HG02938 (cell line): ENCODE measurements at regions not wholly inside any gene's neighbourhood (a gene's known extent, or its start where the extent isn't known, plus 50 kb on each side); places are given as distances from the start of the nearest gene placed in this dataset.

Experiments used
- ATAC-seq: cut with Tn5 transposase; IDR thresholded peaks from one replicate; pipeline ENCODE4 v1.9.1; 2021; ENCODE audit warnings: mild to moderate bottlenecking, moderate library complexity; ENCODE audit not compliant: unreplicated experiment

DNA sequence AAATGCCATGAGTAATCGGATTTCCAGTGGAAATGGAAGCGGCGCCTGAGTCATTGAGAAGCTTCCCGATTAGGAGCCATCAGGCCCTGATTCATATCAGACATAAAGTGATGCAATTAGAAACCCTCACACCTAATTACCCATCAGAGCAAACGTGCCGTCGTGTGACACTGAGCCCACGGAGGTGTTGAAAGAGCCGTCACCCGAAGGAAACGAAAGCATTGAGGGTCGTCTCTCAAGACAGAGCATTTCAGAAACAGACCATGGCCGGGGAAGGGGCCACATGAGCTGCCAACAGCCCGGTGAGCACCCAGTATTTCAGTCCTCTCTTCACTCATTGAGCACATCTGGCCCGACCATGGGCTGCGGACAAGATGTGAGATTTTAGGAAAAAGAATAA lies 829.3 kb downstream of the TBC1D22A start:
- ATAC-seq: no peak

DNA sequence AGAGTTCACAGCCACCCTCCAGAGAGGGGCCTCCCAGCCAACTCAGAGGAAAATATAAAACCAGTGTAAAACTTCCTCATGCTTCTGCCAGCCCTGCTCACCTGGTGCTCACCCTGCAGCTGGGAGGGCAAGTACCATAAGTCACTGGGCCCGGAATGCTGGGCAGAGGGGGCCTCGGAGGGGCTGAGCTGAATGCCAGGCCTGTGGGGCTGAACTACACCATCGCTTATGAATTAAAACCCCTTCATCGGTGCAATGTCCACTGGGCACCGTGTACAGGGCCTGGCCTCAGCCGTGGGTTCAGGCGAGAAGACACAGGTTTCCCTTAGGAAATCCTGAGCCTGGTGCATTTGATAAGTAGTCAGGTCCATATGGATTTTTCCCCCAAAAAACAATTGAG lies 828.6 kb downstream of the TBC1D22A start:
- ATAC-seq: no peak

- no peak for ATAC-seq
These were observed 827.1 kb downstream of the TBC1D22A start for GRCh38 chr22:47589271-47590250.

DNA sequence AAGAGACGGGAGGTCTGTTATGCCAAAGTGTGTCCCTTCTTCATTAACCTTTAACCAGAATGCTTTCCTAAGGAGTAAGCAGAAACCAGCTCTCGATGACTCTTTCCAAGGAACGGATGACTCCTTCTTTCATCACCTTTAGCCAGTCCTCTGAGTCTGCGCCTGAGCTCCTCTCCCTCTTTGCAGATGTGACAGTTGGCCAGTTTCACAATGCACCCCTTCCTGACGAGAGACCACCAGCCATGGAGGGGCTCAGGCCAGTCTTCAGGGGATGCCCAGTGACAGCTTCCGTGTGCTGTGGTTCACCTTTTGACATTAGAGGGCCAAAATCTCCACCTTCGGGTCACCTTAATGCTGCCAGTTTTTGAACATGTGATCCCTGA lies 826.1 kb downstream of the TBC1D22A start:
- ATAC-seq: no peak

DNA sequence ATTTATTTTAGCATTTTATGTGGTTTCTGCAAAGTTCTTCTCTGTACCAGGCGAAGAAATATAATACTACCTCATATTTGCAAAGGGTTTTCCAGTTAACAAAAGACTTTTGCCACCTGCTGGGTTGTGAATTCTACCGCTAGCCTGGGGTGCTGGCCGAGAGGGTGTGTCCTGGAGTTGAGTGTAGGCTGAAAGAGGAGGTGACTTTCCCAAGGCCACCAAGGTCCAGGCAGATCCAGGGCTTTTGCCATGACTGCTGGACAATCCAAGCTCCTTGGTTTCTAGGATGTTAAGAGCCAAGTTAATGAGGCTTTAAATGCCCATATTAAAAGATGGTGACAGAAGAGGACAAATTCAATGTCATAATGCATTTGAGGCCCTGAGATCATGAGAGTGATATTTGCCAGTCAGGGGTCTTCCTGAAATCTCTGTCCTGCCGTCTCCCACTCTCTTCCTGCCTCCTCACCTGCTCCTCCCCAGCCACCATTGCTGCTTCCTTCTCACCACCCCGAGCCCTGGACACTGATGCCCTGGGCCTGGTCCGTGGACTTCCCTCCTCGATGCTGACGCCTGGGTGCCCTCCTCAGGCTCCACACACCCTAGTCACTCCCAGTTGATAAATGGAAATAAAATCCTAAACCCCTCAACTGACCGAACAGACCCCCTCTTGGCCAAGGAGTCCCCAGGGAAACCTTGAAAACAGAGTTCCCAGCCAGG lies 825.6 kb downstream of the TBC1D22A start:
- ATAC-seq: no peak

- no peak for ATAC-seq
These were observed 824.9 kb downstream of the TBC1D22A start for GRCh38 chr22:47587361-47587760.

GRCh38 chr22:47586946-47587345 lies 824.5 kb downstream of the TBC1D22A start:
- ATAC-seq: no peak

DNA sequence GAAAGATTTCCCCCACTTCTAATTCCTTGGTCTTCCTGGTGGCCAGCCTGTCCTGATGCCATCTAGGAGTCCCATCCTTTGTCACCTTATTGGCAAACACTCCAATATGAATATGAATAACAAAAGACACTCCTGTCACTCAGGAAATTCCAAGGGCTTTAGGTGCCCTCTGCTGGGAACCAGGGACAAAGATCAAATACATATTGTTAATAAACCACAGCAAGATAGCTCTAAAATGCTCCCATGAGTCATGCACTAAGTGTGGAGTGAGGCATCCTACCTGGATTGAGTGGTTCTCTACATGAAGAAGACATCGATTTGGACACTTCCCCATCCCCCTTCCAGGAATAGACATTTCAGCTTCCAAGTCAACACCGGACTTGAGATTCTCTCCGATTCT lies 823.6 kb downstream of the TBC1D22A start:
- no peak for ATAC-seq

GRCh38 chr22:47583959-47584562 lies 821.6 kb downstream of the TBC1D22A start:
- ATAC-seq: no peak

DNA sequence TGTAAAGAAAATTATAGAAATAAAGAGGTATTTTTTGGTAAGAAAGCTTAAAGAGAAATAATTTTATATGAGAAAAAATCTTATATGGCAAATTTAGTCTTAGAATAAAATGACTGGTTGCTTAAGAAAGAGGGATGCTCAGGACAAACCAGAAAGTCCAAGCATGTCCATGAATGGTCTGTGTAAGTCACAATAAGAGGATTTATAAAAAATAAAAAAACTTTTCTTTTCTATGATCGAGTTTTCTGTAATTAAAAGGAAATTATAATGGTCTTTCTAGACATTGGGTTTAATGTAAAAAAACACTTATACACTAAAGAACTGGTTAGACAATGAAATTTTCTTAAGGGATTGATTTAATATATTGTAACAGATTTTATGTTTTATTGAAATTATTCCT lies 819.6 kb downstream of the TBC1D22A start:
- no peak for ATAC-seq

GRCh38 chr22:47580121-47580520 lies 817.7 kb downstream of the TBC1D22A start:
- ATAC-seq: no peak

GRCh38 chr22:47576908-47577307 lies 814.5 kb downstream of the TBC1D22A start:
- ATAC-seq: no peak

- ATAC-seq: no peak
These were observed 812.8 kb downstream of the TBC1D22A start for GRCh38 chr22:47575291-47575690.

GRCh38 chr22:47574556-47574955 lies 812.1 kb downstream of the TBC1D22A start:
- no peak for ATAC-seq

GRCh38 chr22:47573141-47573540 lies 810.7 kb downstream of the TBC1D22A start:
- no peak for ATAC-seq

DNA sequence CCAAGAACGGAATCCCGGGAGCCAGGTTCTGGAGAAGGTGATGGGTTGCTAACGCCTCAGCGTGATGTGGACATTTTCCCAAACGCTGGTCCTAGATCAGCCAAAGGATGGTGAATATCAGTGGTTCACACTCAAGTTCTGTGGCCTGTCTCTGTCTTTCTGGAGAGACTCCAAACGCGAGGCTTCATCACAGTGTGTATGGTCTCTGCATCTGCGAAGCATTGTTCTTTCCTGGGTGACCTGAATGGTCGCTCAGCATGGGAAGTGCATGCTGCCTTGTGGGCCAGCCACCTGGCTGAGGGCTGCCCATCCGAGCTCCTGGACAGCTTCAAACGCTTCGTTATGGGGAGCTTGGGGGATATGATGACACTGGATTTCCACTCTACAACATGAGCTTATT lies 810.0 kb downstream of the TBC1D22A start:
- no peak for ATAC-seq

DNA sequence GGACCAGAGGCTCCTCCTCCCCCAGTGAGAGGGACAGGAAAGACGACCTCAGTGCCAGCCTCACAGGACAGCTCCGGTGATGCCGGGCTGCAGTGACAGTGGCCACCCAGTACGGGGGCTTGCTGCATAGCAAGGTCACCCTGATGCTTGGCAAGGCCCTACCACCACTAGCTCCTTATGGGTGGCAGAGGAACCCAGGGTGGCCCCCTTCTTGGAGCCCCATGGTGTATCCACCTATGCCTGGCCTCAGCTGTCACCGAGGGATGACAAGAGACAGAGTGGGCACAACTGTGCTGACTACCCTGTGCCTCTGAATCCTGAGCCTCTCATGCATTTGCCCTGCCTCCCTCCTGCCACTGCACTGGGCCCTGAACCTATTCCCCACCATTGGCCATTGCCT lies 809.2 kb downstream of the TBC1D22A start:
- no peak for ATAC-seq

DNA sequence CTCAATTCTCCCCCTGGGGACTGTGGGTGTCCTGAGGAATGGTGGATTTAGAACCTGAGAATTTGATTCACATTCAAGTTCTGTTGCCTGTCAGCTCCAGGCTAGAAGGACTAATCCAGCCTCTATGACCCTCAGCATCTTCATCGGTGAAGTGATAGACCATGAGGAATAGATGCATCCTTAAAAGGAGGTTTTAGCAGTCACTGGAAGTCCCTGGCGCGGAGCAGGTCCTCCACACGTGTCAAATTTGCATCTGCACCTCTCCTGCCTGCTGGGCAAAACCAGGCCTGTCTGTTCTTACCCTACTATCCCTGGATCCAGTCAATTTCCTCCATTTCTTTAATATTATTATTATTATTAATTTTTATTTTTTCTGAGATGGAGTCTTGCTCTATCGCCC lies 808.4 kb downstream of the TBC1D22A start:
- ATAC-seq: no peak

GRCh38 chr22:47570300-47570685 lies 807.8 kb downstream of the TBC1D22A start:
- no peak for ATAC-seq

- ATAC-seq: no peak
These were observed 807.2 kb downstream of the TBC1D22A start for GRCh38 chr22:47569389-47570299.

GRCh38 chr22:47568700-47569099 lies 806.2 kb downstream of the TBC1D22A start:
- ATAC-seq: no peak
